ENCODE measurements at regions not wholly inside any gene's neighbourhood (a gene's known extent, or its start where the extent isn't known, plus 50 kb on each side); places are given as distances from the start of the nearest gene placed in this dataset.

GRCh38 chr10:31725436-31725835 lies 203.2 kb downstream of the ARHGAP12 start:
- Histone ChIP-seq H3K4me3 (ENCODE audit: low read depth, low read length) (no peak overlapping the region), H3K27me3 (ENCODE audit: control insufficient read depth, insufficient read depth, low read length) (peaks cover 2% of the 10 kb centered on the region), H3K36me3 (ENCODE audit: control insufficient read depth, insufficient read depth, low read length) (no peaks in the 10 kb centered on the region)
- TF ChIP-seq CTCF (IDR thresholded peaks at IDR 0.05; ENCODE audit: insufficient read depth, low read length, poor library complexity, severe bottlenecking): no peak
- no peak for DNase-seq (ENCODE audit: low read depth)

- Histone ChIP-seq H3K36me3 (ENCODE audit: control insufficient read depth, insufficient read depth, low read length) (no peaks in the 10 kb centered on the region), H3K4me3 (ENCODE audit: low read depth, low read length) (no peak overlapping the region), H3K27me3 (ENCODE audit: control insufficient read depth, insufficient read depth, low read length) (peaks cover 2% of the 10 kb centered on the region)
- no peak for TF ChIP-seq CTCF (IDR thresholded peaks at IDR 0.05; ENCODE audit: insufficient read depth, low read length, poor library complexity, severe bottlenecking)
- DNase-seq (ENCODE audit: low read depth): no peak
Measured at GRCh38 chr10:31724296-31724695, 204.3 kb downstream of the ARHGAP12 start.

- peak; percentile 1 for DNase-seq (ENCODE audit: low read depth)
- H3K27me3 ChIP-seq (ENCODE audit: control insufficient read depth, insufficient read depth, low read length): peaks cover 2% of the 10 kb centered on the region
- no peaks in the 10 kb centered on the region for H3K36me3 ChIP-seq (ENCODE audit: control insufficient read depth, insufficient read depth, low read length)
- no peak overlapping the region for H3K4me3 ChIP-seq (ENCODE audit: low read depth, low read length)
- TF ChIP-seq CTCF (IDR thresholded peaks at IDR 0.05; ENCODE audit: insufficient read depth, low read length, poor library complexity, severe bottlenecking): no peak
Measured at GRCh38 chr10:31723106-31723750, 205.4 kb downstream of the ARHGAP12 start.

GRCh38 chr10:31721096-31721495 lies 207.5 kb downstream of the ARHGAP12 start:
- H3K36me3 ChIP-seq (ENCODE audit: control insufficient read depth, insufficient read depth, low read length): no peaks in the 10 kb centered on the region
- H3K27me3 ChIP-seq (ENCODE audit: control insufficient read depth, insufficient read depth, low read length): peaks cover 2% of the 10 kb centered on the region
- TF ChIP-seq CTCF (IDR thresholded peaks at IDR 0.05; ENCODE audit: insufficient read depth, low read length, poor library complexity, severe bottlenecking): no peak
- H3K4me3 ChIP-seq (ENCODE audit: low read depth, low read length): no peak overlapping the region
- no peak for DNase-seq (ENCODE audit: low read depth)

GRCh38 chr10:31720546-31720945 lies 208.1 kb downstream of the ARHGAP12 start:
- no peaks in the 10 kb centered on the region for H3K36me3 ChIP-seq (ENCODE audit: control insufficient read depth, insufficient read depth, low read length)
- H3K4me3 ChIP-seq (ENCODE audit: low read depth, low read length): no peak overlapping the region
- H3K27me3 ChIP-seq (ENCODE audit: control insufficient read depth, insufficient read depth, low read length): peaks cover 2% of the 10 kb centered on the region
- no peak for TF ChIP-seq CTCF (IDR thresholded peaks at IDR 0.05; ENCODE audit: insufficient read depth, low read length, poor library complexity, severe bottlenecking)
- DNase-seq (ENCODE audit: low read depth): no peak

- Histone ChIP-seq H3K36me3 (ENCODE audit: control insufficient read depth, insufficient read depth, low read length) (no peaks in the 10 kb centered on the region), H3K4me3 (ENCODE audit: low read depth, low read length) (no peak overlapping the region), H3K27me3 (ENCODE audit: control insufficient read depth, insufficient read depth, low read length) (no peaks in the 10 kb centered on the region)
- DNase-seq (ENCODE audit: low read depth): no peak
- no peak for TF ChIP-seq CTCF (IDR thresholded peaks at IDR 0.05; ENCODE audit: insufficient read depth, low read length, poor library complexity, severe bottlenecking)
Measured at GRCh38 chr10:31709476-31709875, 219.2 kb downstream of the ARHGAP12 start.

Data from kidney epithelial cell (primary cell).